ENCODE measurements at regions not wholly inside any gene's neighbourhood (a gene's known extent, or its start where the extent isn't known, plus 50 kb on each side); places are given as distances from the start of the nearest gene placed in this dataset.

DNA sequence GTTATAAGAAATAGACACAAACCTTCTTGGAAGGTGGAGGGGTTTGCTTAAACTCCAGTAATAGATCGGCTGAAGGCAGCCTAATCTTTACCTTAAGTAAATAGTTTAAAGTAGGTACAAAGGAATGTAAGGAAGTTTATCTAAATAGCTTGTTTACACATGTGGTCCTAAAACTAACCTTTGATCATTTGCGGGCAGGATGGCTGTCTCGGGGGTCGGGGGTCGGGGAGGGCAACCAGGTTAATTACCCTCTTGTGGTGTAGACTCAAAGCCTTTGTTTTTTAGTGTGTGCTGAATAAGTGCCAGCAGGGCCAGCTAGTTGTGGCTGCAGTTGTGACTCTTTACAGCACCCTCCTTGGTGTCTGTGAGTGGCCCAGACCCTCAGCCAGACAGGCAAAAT is 256.9 kb upstream of the SESN3 start:
- TF ChIP-seq, protein P1, sequence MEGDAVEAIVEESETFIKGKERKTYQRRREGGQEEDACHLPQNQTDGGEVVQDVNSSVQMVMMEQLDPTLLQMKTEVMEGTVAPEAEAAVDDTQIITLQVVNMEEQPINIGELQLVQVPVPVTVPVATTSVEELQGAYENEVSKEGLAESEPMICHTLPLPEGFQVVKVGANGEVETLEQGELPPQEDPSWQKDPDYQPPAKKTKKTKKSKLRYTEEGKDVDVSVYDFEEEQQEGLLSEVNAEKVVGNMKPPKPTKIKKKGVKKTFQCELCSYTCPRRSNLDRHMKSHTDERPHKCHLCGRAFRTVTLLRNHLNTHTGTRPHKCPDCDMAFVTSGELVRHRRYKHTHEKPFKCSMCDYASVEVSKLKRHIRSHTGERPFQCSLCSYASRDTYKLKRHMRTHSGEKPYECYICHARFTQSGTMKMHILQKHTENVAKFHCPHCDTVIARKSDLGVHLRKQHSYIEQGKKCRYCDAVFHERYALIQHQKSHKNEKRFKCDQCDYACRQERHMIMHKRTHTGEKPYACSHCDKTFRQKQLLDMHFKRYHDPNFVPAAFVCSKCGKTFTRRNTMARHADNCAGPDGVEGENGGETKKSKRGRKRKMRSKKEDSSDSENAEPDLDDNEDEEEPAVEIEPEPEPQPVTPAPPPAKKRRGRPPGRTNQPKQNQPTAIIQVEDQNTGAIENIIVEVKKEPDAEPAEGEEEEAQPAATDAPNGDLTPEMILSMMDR (IDR thresholded peaks at IDR 0.05) = no peak
- no peaks in the 10 kb centered on the region for H3K36me3 ChIP-seq
- DNase-seq = no peak
- no peak overlapping the region for H3K4me3 ChIP-seq
- H3K4me1 ChIP-seq = no peaks in the 10 kb centered on the region
- 15 to 19% methylated on average over 5 of the region's 5 CpGs for WGBS, 2 donors
- H3K27me3 ChIP-seq = no peaks in the 10 kb centered on the region
- no peak for ATAC-seq
- H3K27ac ChIP-seq = no peak overlapping the region
- peaks cover 0 to 3% (median 0%) of the 10 kb centered on the region in 4 donors for H3K9me3 ChIP-seq
- intact Hi-C loops (cut with DNase I) = no loop called here
- no peak for FAIRE-seq

DNA sequence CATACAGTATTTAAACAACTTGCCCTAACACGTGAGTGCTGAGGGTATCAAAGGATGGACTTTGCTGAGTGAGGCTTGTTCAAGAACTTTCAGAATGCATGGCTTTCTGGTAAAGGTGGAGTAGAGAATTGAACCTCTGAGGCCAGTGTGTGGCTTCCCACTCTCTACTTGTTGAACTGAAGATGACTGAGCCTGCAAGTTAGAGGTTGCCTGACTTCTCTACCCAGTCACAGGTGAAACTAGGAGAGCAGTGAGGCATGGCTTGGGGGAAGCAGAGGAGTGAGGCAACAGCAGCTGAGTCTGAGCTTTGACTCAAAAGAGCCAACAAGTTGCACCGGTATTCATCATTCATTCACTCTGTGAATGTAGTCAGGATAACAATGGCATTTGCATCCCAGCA is 256.4 kb upstream of the SESN3 start:
- Histone ChIP-seq H3K36me3 (no peaks in the 10 kb centered on the region), H3K4me3 (no peak overlapping the region), H3K27me3 (no peaks in the 10 kb centered on the region), H3K9me3 (no peaks in the 10 kb centered on the region), H3K27ac (no peak overlapping the region), H3K4me1 (no peaks in the 10 kb centered on the region)
- DNase-seq = no peak
- TF ChIP-seq, protein P1 (IDR thresholded peaks at IDR 0.05) = no peak
- no peak for FAIRE-seq
- intact Hi-C loops (cut with DNase I) = no loop called here
- ATAC-seq = no peak
- WGBS, 2 donors = 26 to 36% methylated on average over 2 of the region's 2 CpGs

DNA sequence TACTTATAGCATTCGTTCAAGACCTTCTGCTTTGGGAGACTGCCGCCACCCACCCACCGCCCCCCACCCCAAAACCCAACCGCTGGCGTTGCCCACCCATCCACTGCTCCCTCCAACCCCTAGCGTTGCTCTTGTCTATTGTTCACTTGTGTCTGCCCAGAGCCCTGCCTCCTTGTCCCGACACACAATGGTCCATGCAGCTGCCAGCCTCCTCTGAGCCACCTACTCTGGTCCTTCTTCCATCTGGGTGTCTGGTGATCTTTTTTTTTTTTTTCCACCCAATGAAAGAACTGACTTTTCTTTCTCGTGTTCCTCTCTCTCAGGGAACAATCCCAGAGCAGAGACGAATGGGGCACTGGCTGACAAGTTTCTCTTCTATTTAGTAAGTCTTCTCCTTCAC is 256.0 kb upstream of the SESN3 start:
- no peaks in the 10 kb centered on the region for H3K9me3 ChIP-seq

DNA sequence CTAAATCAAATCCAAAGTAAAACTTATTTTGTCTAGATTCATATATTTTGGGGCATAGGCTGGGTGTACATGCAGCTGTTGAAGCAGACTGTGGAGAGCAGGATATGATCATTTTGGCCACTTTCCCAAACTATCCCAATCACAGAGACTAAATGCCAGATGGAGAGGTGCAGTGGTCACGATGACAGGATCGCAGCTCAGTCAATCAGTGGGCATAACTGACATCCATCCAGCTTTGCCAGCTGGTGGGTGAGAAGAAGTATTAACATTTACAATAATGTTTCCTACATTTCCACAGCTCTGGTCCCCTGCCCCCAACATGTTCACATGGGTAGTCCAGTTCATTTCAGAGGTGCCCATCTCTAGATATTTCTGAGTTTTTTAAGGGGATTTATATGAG is 255.5 kb upstream of the SESN3 start:
- FAIRE-seq (no peak), ATAC-seq (no peak)

More for the DNA sequence above, 256.0 kb upstream of the SESN3 start:
- intact Hi-C loops (cut with DNase I) = no loop called here
- FAIRE-seq (no peak), DNase-seq (no peak), ATAC-seq (no peak)
- WGBS, 2 donors = 74 to 85% methylated on average over 9 of the region's 9 CpGs
- H3K4me1 ChIP-seq = no peaks in the 10 kb centered on the region
- TF ChIP-seq, protein P1 (IDR thresholded peaks at IDR 0.05) = no peak
- no peaks in the 10 kb centered on the region for H3K27me3 ChIP-seq
- H3K4me3 ChIP-seq = no peak overlapping the region
- H3K36me3 ChIP-seq = no peaks in the 10 kb centered on the region
- H3K27ac ChIP-seq = no peak overlapping the region

DNA sequence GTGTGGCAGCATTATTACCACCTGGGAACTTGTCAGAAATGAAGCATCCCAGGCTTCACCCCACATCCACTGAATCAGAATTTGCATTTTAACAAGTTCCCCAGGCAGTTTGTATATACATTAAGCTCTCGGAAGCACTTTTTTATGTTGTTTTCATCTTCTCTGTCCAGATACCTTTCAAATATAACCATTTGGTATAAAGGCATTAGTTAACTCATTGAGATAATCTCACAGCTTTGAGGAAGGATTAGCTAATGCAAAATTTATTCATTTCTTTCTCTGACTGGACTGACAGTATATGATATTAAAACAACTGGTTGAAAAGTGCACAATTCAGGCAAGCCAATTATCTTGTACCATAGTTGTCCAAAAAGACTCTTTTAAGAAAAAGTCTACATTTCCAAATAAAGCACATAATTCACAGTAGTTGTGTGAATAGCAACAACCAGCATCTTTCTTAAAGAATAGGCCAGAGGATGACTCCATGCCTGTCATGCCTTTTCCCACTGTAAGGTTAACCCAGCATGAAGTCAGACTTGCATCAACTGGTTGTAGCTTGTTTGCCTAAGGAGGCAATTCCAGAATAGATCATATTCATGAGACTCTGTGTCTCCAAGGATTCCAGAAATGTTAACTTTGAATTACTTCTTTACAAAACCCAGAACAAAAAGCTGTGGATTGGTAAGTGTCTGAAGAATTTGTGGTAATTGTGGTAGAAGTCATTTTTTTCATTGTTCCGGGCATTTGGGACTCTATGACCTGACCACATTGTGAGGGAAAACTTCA is 254.3 kb upstream of the SESN3 start:
- no peak overlapping the region for H3K27ac ChIP-seq
- H3K4me1 ChIP-seq = no peaks in the 10 kb centered on the region
- FAIRE-seq (no peak), DNase-seq (no peak), ATAC-seq (no peak)
- 89 to 95% methylated on average over 2 of the region's 2 CpGs for WGBS, 2 donors
- TF ChIP-seq, protein P1 (IDR thresholded peaks at IDR 0.05) = no peak
- H3K36me3 ChIP-seq = no peaks in the 10 kb centered on the region
- no peak overlapping the region for H3K4me3 ChIP-seq
- intact Hi-C loops (cut with DNase I) = no loop called here
- H3K27me3 ChIP-seq = no peaks in the 10 kb centered on the region
- H3K9me3 ChIP-seq = no peaks in the 10 kb centered on the region

More for the DNA sequence above, 255.5 kb upstream of the SESN3 start:
- no peak overlapping the region for H3K27ac ChIP-seq
- TF ChIP-seq, protein P1 (IDR thresholded peaks at IDR 0.05) = no peak
- H3K4me1 ChIP-seq = no peaks in the 10 kb centered on the region
- 90 to 92% methylated on average over 2 of the region's 2 CpGs for WGBS, 2 donors
- H3K27me3 ChIP-seq = no peaks in the 10 kb centered on the region
- no peak overlapping the region for H3K4me3 ChIP-seq
- intact Hi-C loops (cut with DNase I) = no loop called here
- no peaks in the 10 kb centered on the region for H3K9me3 ChIP-seq
- no peak for DNase-seq
- H3K36me3 ChIP-seq = no peaks in the 10 kb centered on the region

All from pancreas (tissue), 10 donors.